ENCODE measurements at regions not wholly inside any gene's neighbourhood (a gene's known extent, or its start where the extent isn't known, plus 50 kb on each side); places are given as distances from the start of the nearest gene placed in this dataset.
"Not testable (repeated sequence)": the region's sequence is repeated elsewhere in the genome, so short reads cannot be mapped to it uniquely, and the experiment has no call there.

- not testable (repeated sequence) for H3K4me3 ChIP-seq (ENCODE audit: low read length); DNase-seq (ENCODE audit: low read depth, low spot score)
Observed at GRCh38 chrY:13930436-13930835, 55.8 kb downstream of the VCY start.

Data from Jurkat, Clone E6-1 (cell line).